Germinal center (tissue), 1 donor: ENCODE measurements at regions not wholly inside any gene's neighbourhood (a gene's known extent, or its start where the extent isn't known, plus 50 kb on each side); places are given as distances from the start of the nearest gene placed in this dataset.
"Not testable (repeated sequence)": the region's sequence is repeated elsewhere in the genome, so short reads cannot be mapped to it uniquely, and the experiment has no call there.

ENCODE experiments used
- DNase-seq: peaks from one replicate; pipeline ENCODE4 v3.0.0; 2012; ENCODE audit warnings: mixed read lengths, low spot score

DNA sequence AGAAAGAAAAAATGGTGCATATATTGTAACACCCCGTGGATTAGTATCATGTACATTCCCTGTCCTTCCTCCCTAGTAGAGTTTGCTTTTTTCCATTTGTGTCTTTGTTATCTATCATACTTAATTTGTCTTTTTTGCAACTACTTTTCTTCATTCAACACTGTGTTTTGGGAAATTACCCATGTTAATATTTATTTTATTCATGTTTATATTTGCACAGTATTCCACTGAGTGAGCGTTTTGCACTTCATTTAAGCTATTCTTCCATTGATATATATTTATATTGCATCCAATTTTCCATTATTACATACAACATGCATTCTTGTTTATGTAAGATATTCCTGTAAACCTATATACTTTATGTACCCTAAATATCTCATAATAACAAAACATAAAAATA lies 57.6 kb upstream of the FAM171A1 start:
- no peak for DNase-seq

DNA sequence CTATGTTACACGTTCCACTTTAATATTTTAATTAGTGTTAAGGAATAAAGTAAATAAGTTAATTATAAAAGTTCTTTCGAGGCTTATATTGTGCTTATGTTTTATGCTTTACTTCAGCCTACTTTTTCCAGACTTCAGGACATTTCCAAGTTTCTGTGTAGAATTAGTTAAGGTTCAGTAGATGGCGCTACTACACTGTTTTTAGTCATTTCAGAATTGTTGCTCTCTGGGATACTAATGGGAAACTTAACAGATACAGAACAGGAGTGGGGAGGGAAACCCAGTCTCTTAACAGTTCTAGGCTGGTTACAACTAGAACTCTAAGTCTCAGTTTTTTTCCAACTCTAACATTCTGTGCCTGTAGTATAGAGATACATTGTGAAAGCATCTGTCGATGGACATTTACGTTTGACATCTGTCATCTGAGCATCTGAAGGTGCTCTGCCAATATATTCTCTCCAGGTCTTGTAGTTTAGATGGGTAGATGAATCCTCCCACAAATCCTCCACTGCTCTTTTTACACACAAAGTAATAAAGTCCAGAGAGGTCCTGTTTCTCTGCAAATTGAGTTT lies 56.8 kb upstream of the FAM171A1 start:
- DNase-seq: no peak

DNA sequence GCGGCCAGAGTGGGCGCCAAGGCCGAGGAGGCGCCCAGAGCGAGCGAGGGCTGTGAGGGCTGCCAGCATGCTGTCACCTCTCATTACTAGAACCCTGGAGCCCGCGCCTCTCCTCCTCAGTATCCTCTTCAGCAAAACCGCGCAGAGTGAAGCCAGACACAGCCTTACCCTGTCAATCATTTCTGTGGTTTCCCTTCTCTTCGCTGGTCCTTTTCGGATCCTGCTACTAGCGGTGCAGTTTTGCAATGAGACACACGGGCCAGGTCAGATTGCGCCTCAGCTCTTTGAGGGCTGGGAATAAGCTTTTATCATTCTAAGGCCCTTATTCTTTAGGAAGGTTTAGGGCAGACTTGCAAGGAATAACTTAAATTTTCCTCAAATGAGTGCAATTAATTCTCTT lies 55.5 kb upstream of the FAM171A1 start:
- no peak for DNase-seq

DNA sequence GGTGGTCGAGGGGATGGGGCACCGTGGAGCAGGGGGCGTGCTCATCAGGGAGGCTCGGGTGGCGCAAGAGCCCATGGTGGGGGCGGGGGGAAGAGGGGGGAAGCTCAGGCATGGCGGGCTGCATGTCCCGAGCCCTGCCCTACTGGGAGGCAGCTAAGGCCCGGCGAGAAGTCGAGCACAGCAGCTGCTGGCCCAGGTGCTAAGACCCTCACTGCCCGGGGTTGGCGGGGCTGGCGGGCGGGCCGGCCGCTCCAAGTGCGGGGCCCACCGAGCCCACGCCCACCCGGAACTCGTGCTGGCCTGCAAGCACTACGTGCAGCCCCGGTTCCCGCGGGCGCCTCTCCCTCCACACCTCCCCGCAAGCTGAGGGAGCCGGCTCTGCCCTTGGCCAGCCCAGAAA lies 55.0 kb upstream of the FAM171A1 start:
- DNase-seq: no peak

DNA sequence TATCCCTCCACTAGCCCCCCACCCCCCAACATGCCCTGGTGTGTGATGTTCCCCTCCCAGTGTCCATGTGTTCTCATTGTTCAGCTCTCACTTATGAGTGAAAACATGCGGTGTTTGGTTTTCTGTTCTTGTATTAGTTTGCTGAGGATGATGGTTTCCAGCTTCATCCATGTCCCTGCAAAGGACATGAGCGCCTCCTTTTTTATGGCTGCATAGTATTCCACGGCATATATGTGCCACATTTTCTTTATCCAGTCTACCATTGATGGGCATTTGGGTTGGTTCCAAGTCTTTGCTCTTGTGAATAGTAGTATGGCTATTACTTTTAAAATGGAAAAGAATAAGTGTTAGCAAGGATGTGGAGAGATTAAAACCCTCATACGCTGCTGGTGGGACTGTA lies 50.8 kb upstream of the FAM171A1 start:
- DNase-seq: not testable (repeated sequence)
